GM21390 (cell line): ENCODE measurements at regions not wholly inside any gene's neighbourhood (a gene's known extent, or its start where the extent isn't known, plus 50 kb on each side); places are given as distances from the start of the nearest gene placed in this dataset.
A peak's percentile ranks its signal among the peaks of the same experiment; 100 is the strongest.
"Not testable (repeated sequence)": the region's sequence is repeated elsewhere in the genome, so short reads cannot be mapped to it uniquely, and the experiment has no call there.

Source experiments
- ATAC-seq: cut with Tn5 transposase; IDR thresholded peaks from one replicate; pipeline ENCODE4 v1.9.1; 2021; ENCODE audit not compliant: unreplicated experiment

GRCh38 chr3:81876826-81877225 lies 115.4 kb upstream of the GBE1 start:
- ATAC-seq = no peak

GRCh38 chr3:81874738-81875137 lies 113.3 kb upstream of the GBE1 start:
- no peak for ATAC-seq

- no peak for ATAC-seq
Observed at GRCh38 chr3:81872566-81872965, 111.1 kb upstream of the GBE1 start.

GRCh38 chr3:81871358-81872155 lies 110.1 kb upstream of the GBE1 start:
- no peak for ATAC-seq

- no peak for ATAC-seq
Observed at GRCh38 chr3:81869382-81869781, 107.9 kb upstream of the GBE1 start.

GRCh38 chr3:81868597-81868996 lies 107.2 kb upstream of the GBE1 start:
- ATAC-seq = no peak

- ATAC-seq = no peak
Observed at GRCh38 chr3:81867875-81868274, 106.4 kb upstream of the GBE1 start.

- ATAC-seq = not testable (repeated sequence)
Observed at GRCh38 chr3:81865164-81865563, 103.7 kb upstream of the GBE1 start.

- ATAC-seq = no peak
Observed at GRCh38 chr3:81864272-81864671, 102.8 kb upstream of the GBE1 start.

GRCh38 chr3:81863756-81864155 lies 102.3 kb upstream of the GBE1 start:
- no peak for ATAC-seq

- ATAC-seq = no peak
Observed at GRCh38 chr3:81861593-81861992, 100.1 kb upstream of the GBE1 start.

- no peak for ATAC-seq
Observed at GRCh38 chr3:81859524-81859923, 98.1 kb upstream of the GBE1 start.

GRCh38 chr3:81853431-81853830 lies 92.0 kb upstream of the GBE1 start:
- ATAC-seq = no peak

GRCh38 chr3:81851176-81851575 lies 89.7 kb upstream of the GBE1 start:
- no peak for ATAC-seq

- ATAC-seq = no peak
Observed at GRCh38 chr3:81846988-81847387, 85.5 kb upstream of the GBE1 start.

GRCh38 chr3:81841540-81841939 lies 80.1 kb upstream of the GBE1 start:
- ATAC-seq = no peak

- ATAC-seq = no peak
Observed at GRCh38 chr3:81839504-81840094, 78.2 kb upstream of the GBE1 start.

GRCh38 chr3:81838457-81838856 lies 77.0 kb upstream of the GBE1 start:
- ATAC-seq = no peak

GRCh38 chr3:81837071-81837593 lies 75.7 kb upstream of the GBE1 start:
- ATAC-seq = no peak

GRCh38 chr3:81829937-81830336 lies 68.5 kb upstream of the GBE1 start:
- no peak for ATAC-seq

GRCh38 chr3:81829272-81829671 lies 67.8 kb upstream of the GBE1 start:
- not testable (repeated sequence) for ATAC-seq

- ATAC-seq = peak; percentile 92
Observed at GRCh38 chr3:81823882-81824395, 62.5 kb upstream of the GBE1 start.
